Lung (tissue), 11 donors: ENCODE measurements at regions not wholly inside any gene's neighbourhood (a gene's known extent, or its start where the extent isn't known, plus 50 kb on each side); places are given as distances from the start of the nearest gene placed in this dataset.

Source experiments
- ATAC-seq: fragments of 200-7000 bp; cut with Tn5 transposase; one replicate; pipeline ENCODE4 v1.9.1; 2020; ENCODE audit warnings: moderate number of reproducible peaks; ENCODE audit not compliant: insufficient read depth, low FRiP score
- DNase-seq, 3 donors: peaks; one replicate each; pipeline ENCODE4 v3.0.0-alpha.2; 2013 to 2017
- H3K27ac ChIP-seq, 2 donors: one replicate each; pipeline ENCODE4 v1.5.1; 2013; ENCODE audit warnings: mild to moderate bottlenecking in 2 of 2, moderate library complexity in 2 of 2, control low read depth in 1 of 2, inconsistent platforms in 1 of 2, low read depth in 1 of 2, low read length in 1 of 2
- H3K27me3 ChIP-seq, 3 donors: one replicate each; pipeline ENCODE4 v1.5.1; 2013; ENCODE audit warnings: low read length in 2 of 3; ENCODE audit not compliant: control insufficient read depth in 3 of 3, insufficient read depth in 3 of 3
- H3K36me3 ChIP-seq, 4 donors: one replicate each; pipeline ENCODE4 v1.5.1; 2013; ENCODE audit warnings: low read length in 4 of 4, mild to moderate bottlenecking in 1 of 4, moderate library complexity in 1 of 4; ENCODE audit not compliant: control insufficient read depth in 4 of 4, insufficient read depth in 4 of 4
- H3K4me1 ChIP-seq, 5 donors: one replicate each; pipeline ENCODE4 v1.5.1; 2013; ENCODE audit warnings: low read length in 5 of 5, mild to moderate bottlenecking in 2 of 5, moderate library complexity in 1 of 5; ENCODE audit not compliant: control insufficient read depth in 5 of 5, insufficient read depth in 5 of 5
- H3K4me3 ChIP-seq: one replicate; pipeline ENCODE4 v1.5.1; 2013; ENCODE audit warnings: mild to moderate bottlenecking, control low read depth, moderate library complexity
- H3K9ac ChIP-seq, 2 donors: one replicate each; pipeline ENCODE4 v1.5.1; 2013; ENCODE audit warnings: low read length in 2 of 2, control low read depth in 1 of 2; ENCODE audit not compliant: insufficient read depth in 1 of 2
- H3K9me3 ChIP-seq, 4 donors: one replicate each; pipeline ENCODE4 v1.5.1; 2013; ENCODE audit warnings: low read length in 3 of 4, mild to moderate bottlenecking in 1 of 4, moderate library complexity in 1 of 4; ENCODE audit not compliant: control insufficient read depth in 4 of 4, insufficient read depth in 3 of 4
- CTCF ChIP-seq: IDR thresholded peaks from 2 replicates; pipeline ENCODE4 v1.5.1; 2012; ENCODE audit warnings: mild to moderate bottlenecking; ENCODE audit errors: control extremely low read depth, extremely low read depth
- WGBS, 2 donors: extraction: QIAGEN DNeasy Blood & Tissue Kit; methylation state at CpG; one replicate each; pipeline ENCODE4 v1.1.7; 2013; 5-methylcytosine and 5-hydroxymethylcytosine counted together
- donor health status: control.
- donor health status: control.
- donor health status: Bipolar disorder and iron deficiency.
- donor health status: healthy.
- donor health status: DM: yes; HTN: yes; CAD: no.

DNA sequence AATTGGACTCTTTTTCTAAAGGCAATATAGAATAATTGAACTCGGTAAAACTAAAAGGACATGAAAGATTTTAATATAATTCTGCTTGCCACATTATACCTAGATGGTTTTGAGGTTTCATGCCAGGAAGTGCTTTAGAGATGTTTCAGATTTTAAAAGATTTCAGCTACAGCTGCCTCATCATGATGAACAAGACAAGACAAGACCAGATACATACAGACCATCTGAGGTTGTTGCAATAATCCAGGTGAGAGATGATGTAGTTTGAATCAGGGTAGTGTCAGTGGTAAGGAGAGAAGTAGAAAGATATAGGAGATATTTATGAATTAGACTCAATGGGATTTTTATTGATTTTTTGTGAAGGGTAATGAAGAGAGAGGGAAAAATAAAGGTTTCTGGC lies 374.3 kb upstream of the HSF2 start:
- H3K9ac ChIP-seq, result no peak overlapping the region
- H3K27me3 ChIP-seq, result no peaks in the 10 kb centered on the region
- 84 to 86% methylated on average over 1 of the region's 1 CpG for WGBS, 2 donors
- DNase-seq, result no peak
- no peak overlapping the region for H3K27ac ChIP-seq
- no peak for ATAC-seq
- no peak overlapping the region for H3K4me3 ChIP-seq
- H3K4me1 ChIP-seq, result peaks cover 0 to 2% (median 0%) of the 10 kb centered on the region in 5 donors
- no peaks in the 10 kb centered on the region for H3K9me3 ChIP-seq
- TF ChIP-seq CTCF, result no peak
- H3K36me3 ChIP-seq, result no peaks in the 10 kb centered on the region

DNA sequence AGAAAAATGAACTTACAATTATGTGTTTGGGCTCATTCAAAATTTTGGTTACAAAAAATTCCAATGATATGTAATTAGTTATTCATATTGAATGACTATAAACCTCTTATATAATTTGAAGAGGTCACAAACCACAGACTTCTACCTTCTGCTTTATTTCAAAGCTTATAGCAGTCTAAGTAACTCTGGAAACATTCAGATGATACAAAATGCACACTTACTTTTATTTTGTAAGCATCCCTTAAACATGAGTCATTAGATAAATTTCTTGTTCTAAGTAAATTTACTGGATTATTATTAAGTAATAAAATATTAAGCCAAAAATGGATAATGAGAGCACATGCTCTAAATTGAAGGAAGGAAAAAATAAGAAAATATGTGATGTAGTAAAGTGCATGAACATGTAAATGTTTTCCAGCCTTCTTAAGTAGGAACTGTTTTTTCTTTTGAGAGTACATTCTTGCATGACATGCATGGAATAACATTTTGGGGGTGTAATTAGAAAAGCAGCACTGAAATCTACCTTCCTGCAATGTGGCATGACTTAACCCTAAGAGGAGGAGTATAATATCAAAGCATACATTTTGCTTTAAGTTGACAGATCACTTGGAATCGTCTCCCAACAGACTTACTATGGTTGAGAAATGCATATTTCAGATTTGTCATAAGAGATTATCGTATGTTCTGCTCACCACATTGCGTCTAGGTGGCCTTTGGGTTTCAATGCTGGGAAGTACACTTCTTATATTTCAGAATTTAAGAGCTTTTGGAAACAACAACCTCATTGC lies 372.7 kb upstream of the HSF2 start:
- H3K36me3 ChIP-seq, result no peaks in the 10 kb centered on the region
- whole genome bisulfite sequencing, 2 donors, result 67 to 81% methylated on average over 3 of the region's 3 CpGs
- H3K27ac ChIP-seq, result no peak overlapping the region
- no peak overlapping the region for H3K9ac ChIP-seq
- DNase-seq (no peak), ATAC-seq (no peak)
- peaks cover 0 to 3% (median 0%) of the 10 kb centered on the region in 5 donors for H3K4me1 ChIP-seq
- TF ChIP-seq CTCF, result no peak
- H3K4me3 ChIP-seq, result no peak overlapping the region
- no peaks in the 10 kb centered on the region for H3K27me3 ChIP-seq
- no peaks in the 10 kb centered on the region for H3K9me3 ChIP-seq

DNA sequence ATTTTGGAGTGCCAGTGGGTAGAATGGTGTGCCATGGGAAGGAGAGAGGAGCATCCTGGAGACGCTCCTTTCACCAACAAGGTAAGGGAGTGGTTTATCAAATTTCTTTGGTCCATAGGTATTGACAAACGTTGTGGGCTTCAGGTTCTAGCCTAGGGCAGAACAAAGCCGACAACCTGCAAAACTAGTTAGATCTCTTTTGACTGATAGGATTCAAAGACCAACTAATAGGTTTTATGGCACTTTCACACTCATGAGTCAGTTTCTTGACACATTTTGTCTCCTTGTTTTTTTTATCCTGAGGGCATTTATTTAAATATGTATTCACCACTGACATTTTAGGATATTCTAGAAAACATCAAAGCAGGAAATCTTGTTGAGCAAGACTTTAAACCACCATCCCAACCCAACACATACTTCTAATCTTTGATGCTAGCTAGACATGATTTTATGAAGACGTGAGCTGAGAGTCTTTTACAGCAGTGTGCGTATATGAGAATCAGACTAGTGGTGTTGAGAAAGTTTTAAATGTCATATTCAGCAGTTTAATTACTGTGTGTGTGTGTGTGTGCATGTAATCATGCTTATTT lies 370.4 kb upstream of the HSF2 start:
- H3K9me3 ChIP-seq, result no peaks in the 10 kb centered on the region
- no peak overlapping the region for H3K27ac ChIP-seq
- H3K4me3 ChIP-seq, result no peak overlapping the region
- 73 to 80% methylated on average over 5 of the region's 5 CpGs for WGBS, 2 donors
- DNase-seq (no peak), ATAC-seq (no peak)
- TF ChIP-seq CTCF, result no peak
- H3K9ac ChIP-seq, result no peak overlapping the region
- peaks cover 0 to 6% (median 2%) of the 10 kb centered on the region in 5 donors for H3K4me1 ChIP-seq
- H3K36me3 ChIP-seq, result no peaks in the 10 kb centered on the region
- no peaks in the 10 kb centered on the region for H3K27me3 ChIP-seq
